K562 (cell line): ENCODE measurements at regions not wholly inside any gene's neighbourhood (a gene's known extent, or its start where the extent isn't known, plus 50 kb on each side); places are given as distances from the start of the nearest gene placed in this dataset.

Experiments
- ATAC-seq: fragments of 200-7000 bp; cut with Tn5 transposase; 3 replicates; pipeline ENCODE4 v1.9.1; 2020; ENCODE audit warnings: moderate library complexity
- BruUV-seq: library from RNA; stranded (reverse); fragments of 400-500 nt; replicated peaks from 2 replicates; lab custom pipeline; 2021; lab: Mats Ljungman, UMichigan
- CTCF ChIA-PET: fragments of 300-600 bp; formaldehyde crosslinking; extraction: SDS; loops from one replicate; lab custom pipeline; 2021; ENCODE audit warnings: low intra/inter-chr PET ratio; lab: Yijun Ruan, JAX
- POLR2A ChIA-PET: fragments of 300-600, 350-650 bp; sonication (Branson Sonifier 250); formaldehyde crosslinking; extraction: SDS; loops from one replicate; lab custom pipeline; 2021; ENCODE audit warnings: antibody characterized with exemption, inconsistent platforms; lab: Yijun Ruan, JAX
- DNase-seq, 4 experiments: peaks; one replicate each; pipeline versions ENCODE4 v3.0.0 to v3.0.0-alpha.2; 2011 to 2018; ENCODE audit warnings: low spot score in 3 of 4, mixed read lengths in 3 of 4; ENCODE audit errors: extremely low read depth in 1 of 4
- FAIRE-seq: peaks from 2 replicates; lab custom pipeline; 2011; peaks lifted over from hg19 to GRCh38; lab: Jason Lieb, UNC
- H2AFZ ChIP-seq: 2 replicates; pipeline ENCODE4 v1.6.0; 2011; ENCODE audit warnings: low read depth, low read length, control low read depth, inconsistent platforms
- H3K27ac ChIP-seq: fragments of 200-600 bp; 3 replicates; pipeline ENCODE4 v1.8.0; 2011; ENCODE audit warnings: low read depth, mild to moderate bottlenecking, control low read depth, inconsistent platforms, low read length, moderate library complexity, mixed read lengths; ENCODE audit errors: extremely low read depth
- H3K27me3 ChIP-seq, 2 experiments: fragments of 300-600 bp in 1 of 2; 2 replicates in 1 of 2; 3 replicates in 1 of 2; pipeline versions ENCODE4 v1.6.0 to v1.8.0; 2011; ENCODE audit warnings: inconsistent platforms in 2 of 2, low read length in 2 of 2, mild to moderate bottlenecking in 1 of 2, mixed read lengths in 1 of 2, moderate library complexity in 1 of 2; ENCODE audit not compliant: control insufficient read depth in 2 of 2, insufficient read depth in 2 of 2
- H3K36me3 ChIP-seq: fragments of 300-600 bp; 3 replicates; pipeline ENCODE4 v1.8.0; 2011; ENCODE audit warnings: mild to moderate bottlenecking, low read length, inconsistent platforms; ENCODE audit not compliant: control insufficient read depth, insufficient read depth
- H3K4me1 ChIP-seq, 2 experiments: fragments of 200-600 bp in 1 of 2; replicated peaks in 1 of 2; 2 replicates in 1 of 2; 3 replicates in 1 of 2; pipeline versions ENCODE4 v1.5.1 to v1.8.0; 2011; ENCODE audit warnings: inconsistent platforms in 2 of 2, low read length in 2 of 2, mild to moderate bottlenecking in 1 of 2, mixed read lengths in 1 of 2, moderate library complexity in 1 of 2; ENCODE audit not compliant: control insufficient read depth in 2 of 2, insufficient read depth in 2 of 2
- H3K4me2 ChIP-seq: 2 replicates; pipeline ENCODE4 v1.6.1; 2011; ENCODE audit warnings: low read length, control low read depth, inconsistent platforms, mixed read lengths; ENCODE audit not compliant: insufficient read depth
- H3K4me3 ChIP-seq: fragments of 200-600 bp; sonication (generic), shearing (Covaris generic); 2 replicates; pipeline ENCODE4 v1.5.1; 2016; ENCODE audit warnings: control low read depth, inconsistent platforms
- H3K79me2 ChIP-seq: fragments of 200-600 bp; 3 replicates; pipeline ENCODE4 v1.8.0; 2011; ENCODE audit warnings: low read length, inconsistent platforms; ENCODE audit not compliant: control insufficient read depth, insufficient read depth
- H3K9ac ChIP-seq, 2 experiments: 2 replicates each; pipeline versions ENCODE4 v1.6.0 to v1.6.1; 2011; ENCODE audit warnings: low read depth in 2 of 2, low read length in 2 of 2, control low read depth in 1 of 2, inconsistent platforms in 1 of 2, mild to moderate bottlenecking in 1 of 2, mixed read lengths in 1 of 2; ENCODE audit not compliant: insufficient read depth in 1 of 2
- H3K9me1 ChIP-seq: one replicate; pipeline ENCODE4 v1.6.0; 2011; ENCODE audit warnings: inconsistent platforms, mild to moderate bottlenecking, low read length, moderate library complexity; ENCODE audit not compliant: control insufficient read depth, insufficient read depth
- H3K9me3 ChIP-seq: replicated peaks from 2 replicates; pipeline ENCODE4 v1.5.1; 2011; ENCODE audit warnings: low read depth, low read length, inconsistent platforms; ENCODE audit not compliant: control insufficient read depth, insufficient read depth
- H4K20me1 ChIP-seq: replicated peaks from 2 replicates; pipeline ENCODE4 v1.6.1; 2011; ENCODE audit warnings: low read length, inconsistent platforms, mixed read lengths; ENCODE audit not compliant: control insufficient read depth, insufficient read depth
- CEBPG ChIP-seq, 3 experiments: fragments of 200-800 bp in 1 of 3; sonication (Bioruptor generic) in 1 of 3; sonication (generic) in 1 of 3; formaldehyde crosslinking in 1 of 3; IDR thresholded peaks in 2 of 3; conservative IDR thresholded peaks in 1 of 3; 2 replicates each; pipeline versions ENCODE4 v1.6.1 to v1.8.0; 2016 to 2022; ENCODE audit warnings: missing compliant biosample characterization in 2 of 3, missing genetic modification characterization in 2 of 3, mild to moderate bottlenecking in 1 of 3, missing genetic modification reagents in 1 of 3
- CREM ChIP-seq: IDR thresholded peaks from 2 replicates; pipeline ENCODE4 v1.6.1; 2014; ENCODE audit warnings: antibody characterized with exemption, low read depth
- HMG20B ChIP-seq: fragments of 250-450 bp; sonication (Bioruptor Pico); IDR thresholded peaks from 2 replicates; pipeline ENCODE4 v1.5.0; 2021; ENCODE audit warnings: mild to moderate bottlenecking
- NFIC ChIP-seq: fragments of 450-650 bp; IDR thresholded peaks from 2 replicates; pipeline ENCODE4 v1.6.1; 2017; ENCODE audit warnings: mild to moderate bottlenecking, inconsistent platforms
- STAT5A ChIP-seq: IDR thresholded peaks from 2 replicates; pipeline ENCODE4 v1.6.1; 2012; ENCODE audit warnings: low read length, inconsistent platforms, borderline replicate concordance
- U2AF2 ChIP-seq: fragments of 200-400 bp; formaldehyde crosslinking; optimal IDR thresholded peaks from 2 replicates; pipeline ENCODE3; 2017; ENCODE audit warnings: low read depth, mild to moderate bottlenecking, low read length
- ZBTB1 ChIP-seq: sonication (generic); formaldehyde crosslinking; IDR thresholded peaks from 2 replicates; pipeline ENCODE4 v1.8.1; 2023; ENCODE audit warnings: missing genetic modification reagents, low read depth, mild to moderate bottlenecking, borderline replicate concordance
- WGBS: fragments of 100-300 bp; shearing (Covaris generic); methylation state at CpG from one replicate; pipeline ENCODE4 v1.1.6; 2016; ENCODE audit warnings: low coverage, mixed read lengths; ENCODE audit not compliant: insufficient coverage; ENCODE audit errors: missing lambda C conversion rate; 5-methylcytosine and 5-hydroxymethylcytosine counted together
- in situ Hi-C: fragments of 300-500 bp; cut with MboI; formaldehyde crosslinking; loops from 4 replicates; pipeline ENCODE4 v1.15.0; 2018; ENCODE audit warnings: inconsistent platforms, mixed read lengths
- intact Hi-C: fragments of 100-400 bp; cut with micrococcal nuclease; formaldehyde crosslinking; loops from 2 replicates; pipeline ENCODE4 v1.14.2; 2022
- TF ChIP-seq, protein P1 (sequence below), 2 experiments: fragments of 450-650 bp; IDR thresholded peaks; 2 replicates each; pipeline ENCODE4 v1.6.1; 2018; ENCODE audit warnings: mild to moderate bottlenecking in 2 of 2, low read depth in 1 of 2; ENCODE audit not compliant: partially characterized antibody in 2 of 2
- TF ChIP-seq, protein P2 (sequence below): fragments of 250-450 bp; sonication (Bioruptor Pico); IDR thresholded peaks from 2 replicates; pipeline ENCODE4 v1.4.0; 2020
- TF ChIP-seq, protein P3 (sequence below), 2 experiments: fragments of 450-650 bp; IDR thresholded peaks; 2 replicates each; pipeline ENCODE4 v1.6.1; 2016

DNA sequence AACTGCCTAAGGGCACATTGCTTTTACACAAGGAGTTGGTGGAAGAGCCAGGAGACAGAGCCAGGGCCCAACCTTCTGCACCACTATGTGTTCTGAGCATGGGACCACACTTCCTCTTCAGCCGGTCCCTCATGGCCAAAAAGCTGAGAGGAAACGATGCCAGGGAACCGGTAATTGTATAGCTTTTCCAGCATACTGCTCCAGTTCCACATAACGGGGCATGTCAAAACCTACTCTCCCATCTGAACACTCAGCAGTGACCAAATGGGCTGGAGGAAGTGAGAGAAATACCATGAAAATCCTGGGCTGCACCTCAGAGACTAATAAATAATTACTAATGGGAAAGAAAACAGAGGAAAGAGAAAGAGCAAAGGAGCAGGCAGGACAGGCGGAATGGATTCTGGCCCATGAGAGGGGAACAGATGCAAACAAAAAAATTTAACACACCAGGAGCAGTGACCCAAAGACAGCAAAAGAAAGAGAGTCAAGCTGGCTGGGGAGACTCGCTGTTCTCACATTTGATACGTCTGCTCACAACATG, 52.0 kb upstream of the BMP2 start (continued):
- TF ChIP-seq, protein P1, sequence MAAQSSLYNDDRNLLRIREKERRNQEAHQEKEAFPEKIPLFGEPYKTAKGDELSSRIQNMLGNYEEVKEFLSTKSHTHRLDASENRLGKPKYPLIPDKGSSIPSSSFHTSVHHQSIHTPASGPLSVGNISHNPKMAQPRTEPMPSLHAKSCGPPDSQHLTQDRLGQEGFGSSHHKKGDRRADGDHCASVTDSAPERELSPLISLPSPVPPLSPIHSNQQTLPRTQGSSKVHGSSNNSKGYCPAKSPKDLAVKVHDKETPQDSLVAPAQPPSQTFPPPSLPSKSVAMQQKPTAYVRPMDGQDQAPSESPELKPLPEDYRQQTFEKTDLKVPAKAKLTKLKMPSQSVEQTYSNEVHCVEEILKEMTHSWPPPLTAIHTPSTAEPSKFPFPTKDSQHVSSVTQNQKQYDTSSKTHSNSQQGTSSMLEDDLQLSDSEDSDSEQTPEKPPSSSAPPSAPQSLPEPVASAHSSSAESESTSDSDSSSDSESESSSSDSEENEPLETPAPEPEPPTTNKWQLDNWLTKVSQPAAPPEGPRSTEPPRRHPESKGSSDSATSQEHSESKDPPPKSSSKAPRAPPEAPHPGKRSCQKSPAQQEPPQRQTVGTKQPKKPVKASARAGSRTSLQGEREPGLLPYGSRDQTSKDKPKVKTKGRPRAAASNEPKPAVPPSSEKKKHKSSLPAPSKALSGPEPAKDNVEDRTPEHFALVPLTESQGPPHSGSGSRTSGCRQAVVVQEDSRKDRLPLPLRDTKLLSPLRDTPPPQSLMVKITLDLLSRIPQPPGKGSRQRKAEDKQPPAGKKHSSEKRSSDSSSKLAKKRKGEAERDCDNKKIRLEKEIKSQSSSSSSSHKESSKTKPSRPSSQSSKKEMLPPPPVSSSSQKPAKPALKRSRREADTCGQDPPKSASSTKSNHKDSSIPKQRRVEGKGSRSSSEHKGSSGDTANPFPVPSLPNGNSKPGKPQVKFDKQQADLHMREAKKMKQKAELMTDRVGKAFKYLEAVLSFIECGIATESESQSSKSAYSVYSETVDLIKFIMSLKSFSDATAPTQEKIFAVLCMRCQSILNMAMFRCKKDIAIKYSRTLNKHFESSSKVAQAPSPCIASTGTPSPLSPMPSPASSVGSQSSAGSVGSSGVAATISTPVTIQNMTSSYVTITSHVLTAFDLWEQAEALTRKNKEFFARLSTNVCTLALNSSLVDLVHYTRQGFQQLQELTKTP (IDR thresholded peaks at IDR 0.05; ENCODE audit: low read depth in 1 of 2, partially characterized antibody in 2 of 2) = no peak
- TF ChIP-seq U2AF2 = no peak
- TF ChIP-seq, all 486 proteins: peak for 0

DNA sequence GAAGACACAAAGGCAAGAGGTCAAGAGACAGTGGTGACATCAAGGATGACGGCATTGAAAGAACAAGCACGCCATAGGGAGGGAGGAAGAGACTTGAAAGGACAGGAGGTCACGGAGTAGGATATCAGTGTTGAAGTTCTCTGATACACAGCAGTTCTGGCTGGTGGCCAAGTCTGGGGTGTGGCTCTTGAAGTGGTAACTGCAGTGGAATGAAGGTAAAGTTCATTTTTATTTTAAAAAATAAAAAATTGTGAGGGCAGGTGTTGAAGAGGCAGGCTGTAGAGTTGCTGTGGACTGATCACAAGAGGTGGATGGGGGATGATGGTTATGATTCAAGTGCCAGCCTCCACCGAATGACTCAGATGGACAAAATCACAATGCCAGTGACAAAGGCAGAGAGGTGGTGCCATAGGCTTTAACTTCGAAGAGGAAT, 53.2 kb upstream of the BMP2 start:
- ATAC-seq (no peak), DNase-seq (peak in 1 of 4 experiments; percentile 6), FAIRE-seq (no peak)
- Histone ChIP-seq H3K27ac (no peak overlapping the region), H3K9me1 (no peaks in the 10 kb centered on the region), H3K9me3 (no peaks in the 10 kb centered on the region), H3K79me2 (no peaks in the 10 kb centered on the region), H3K36me3 (no peaks in the 10 kb centered on the region), H3K9ac (no peak overlapping the region), H4K20me1 (no peaks in the 10 kb centered on the region), H2AFZ (no peak overlapping the region), H3K4me3 (no peak overlapping the region), H3K4me2 (no peak overlapping the region), H3K27me3 (no peaks in the 10 kb centered on the region), H3K4me1 (no peaks in the 10 kb centered on the region)
- ChIA-PET CTCF (no interaction called here), POLR2A (no interaction called here)
- in situ Hi-C loops = no loop called here
- WGBS = 0% methylated on average over 3 of the region's 5 CpGs
- intact Hi-C loops = no loop called here
- BruUV-seq = no TSS peak
- no peak for TF ChIP-seq STAT5A
- TF ChIP-seq, protein P2, sequence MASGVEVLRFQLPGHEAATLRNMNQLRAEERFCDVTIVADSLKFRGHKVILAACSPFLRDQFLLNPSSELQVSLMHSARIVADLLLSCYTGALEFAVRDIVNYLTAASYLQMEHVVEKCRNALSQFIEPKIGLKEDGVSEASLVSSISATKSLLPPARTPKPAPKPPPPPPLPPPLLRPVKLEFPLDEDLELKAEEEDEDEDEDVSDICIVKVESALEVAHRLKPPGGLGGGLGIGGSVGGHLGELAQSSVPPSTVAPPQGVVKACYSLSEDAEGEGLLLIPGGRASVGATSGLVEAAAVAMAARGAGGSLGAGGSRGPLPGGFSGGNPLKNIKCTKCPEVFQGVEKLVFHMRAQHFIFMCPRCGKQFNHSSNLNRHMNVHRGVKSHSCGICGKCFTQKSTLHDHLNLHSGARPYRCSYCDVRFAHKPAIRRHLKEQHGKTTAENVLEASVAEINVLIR (CRISPR knock-in tag) = peak; percentile 35; the same call in 1 of the 2 replicates
- TF ChIP-seq NFIC = 0 out of 2 replicates have a peak, but pooled peaks have one; percentile 21
- TF ChIP-seq ZBTB1 (CRISPR knock-in tag) = no peak
- TF ChIP-seq, protein P3, sequence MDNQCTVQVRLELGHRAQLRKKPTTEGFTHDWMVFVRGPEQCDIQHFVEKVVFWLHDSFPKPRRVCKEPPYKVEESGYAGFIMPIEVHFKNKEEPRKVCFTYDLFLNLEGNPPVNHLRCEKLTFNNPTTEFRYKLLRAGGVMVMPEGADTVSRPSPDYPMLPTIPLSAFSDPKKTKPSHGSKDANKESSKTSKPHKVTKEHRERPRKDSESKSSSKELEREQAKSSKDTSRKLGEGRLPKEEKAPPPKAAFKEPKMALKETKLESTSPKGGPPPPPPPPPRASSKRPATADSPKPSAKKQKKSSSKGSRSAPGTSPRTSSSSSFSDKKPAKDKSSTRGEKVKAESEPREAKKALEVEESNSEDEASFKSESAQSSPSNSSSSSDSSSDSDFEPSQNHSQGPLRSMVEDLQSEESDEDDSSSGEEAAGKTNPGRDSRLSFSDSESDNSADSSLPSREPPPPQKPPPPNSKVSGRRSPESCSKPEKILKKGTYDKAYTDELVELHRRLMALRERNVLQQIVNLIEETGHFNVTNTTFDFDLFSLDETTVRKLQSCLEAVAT (IDR thresholded peaks at IDR 0.05) = no peak
- TF ChIP-seq HMG20B (CRISPR knock-in tag) = no peak
- no peak for TF ChIP-seq CEBPG (CRISPR knock-in tag; IDR thresholded peaks at IDR 0.05)
- TF ChIP-seq CEBPG (tag; conservative IDR thresholded peaks at IDR 0.05 in 1 of 2, IDR thresholded peaks at IDR 0.05 in 1 of 2) = no peak
- TF ChIP-seq CREM = no peak
